GM21619 (cell line): ENCODE measurements at regions not wholly inside any gene's neighbourhood (a gene's known extent, or its start where the extent isn't known, plus 50 kb on each side); places are given as distances from the start of the nearest gene placed in this dataset.

ENCODE experiments used
- ATAC-seq: cut with Tn5 transposase; IDR thresholded peaks from one replicate; pipeline ENCODE4 v1.9.1; 2021; ENCODE audit not compliant: unreplicated experiment

DNA sequence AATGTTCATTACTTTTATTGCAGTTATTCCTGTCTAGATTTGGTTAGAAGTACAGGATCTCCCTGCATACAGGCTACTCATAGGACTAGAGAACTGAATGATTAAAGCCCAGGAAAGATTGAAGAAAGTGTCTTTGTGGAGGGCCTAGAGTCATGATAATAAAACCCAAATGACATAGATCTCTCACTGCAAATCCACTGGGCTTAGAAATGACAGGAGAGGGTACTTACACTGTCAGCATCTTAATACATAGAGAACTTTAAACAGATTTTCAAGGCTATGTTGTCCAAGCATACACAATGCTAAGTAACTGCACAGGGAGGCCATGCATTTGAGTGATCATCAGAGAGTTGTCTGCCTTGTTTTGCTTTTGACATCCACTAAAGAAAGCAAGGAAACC lies 383.8 kb upstream of the MAP3K7 start:
- no peak for ATAC-seq

DNA sequence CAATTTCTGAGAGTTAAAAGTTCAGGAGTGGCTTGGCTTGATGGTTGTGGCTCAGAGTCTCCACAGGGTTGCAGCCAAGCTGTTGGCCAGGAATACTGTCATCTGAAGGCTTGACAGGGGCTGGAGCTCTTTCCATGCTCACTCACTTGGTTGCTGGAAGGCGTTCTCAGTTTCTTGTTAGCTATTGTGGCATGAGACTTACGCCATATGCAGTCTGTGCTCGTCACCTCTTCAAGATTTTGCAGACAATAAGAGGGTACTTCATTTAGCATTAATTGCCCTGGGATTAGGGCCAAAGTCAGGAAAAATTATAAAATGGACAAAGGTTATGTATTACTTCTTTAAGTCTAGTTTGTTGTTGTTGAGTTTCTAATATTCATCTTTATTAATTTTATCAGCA lies 380.6 kb upstream of the MAP3K7 start:
- ATAC-seq, result no peak

DNA sequence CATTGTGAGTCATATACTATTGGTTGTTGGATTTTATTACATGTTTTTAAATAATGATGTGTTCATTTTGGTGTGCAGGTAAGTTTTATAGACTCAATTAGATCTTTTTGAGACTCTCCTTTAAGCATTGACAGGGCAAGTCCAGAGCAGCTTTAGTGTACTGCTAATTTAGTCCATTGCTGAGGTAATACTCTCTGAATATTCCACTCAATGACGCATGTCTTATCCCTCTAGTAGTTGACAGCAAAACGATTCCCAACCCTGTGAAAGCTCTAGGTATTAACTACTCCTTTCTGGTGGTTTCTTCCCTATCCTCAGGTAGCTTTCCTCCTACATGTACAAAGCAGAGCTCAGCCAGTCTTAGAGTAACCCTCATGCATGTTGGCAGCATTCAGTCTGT lies 373.5 kb upstream of the MAP3K7 start:
- no peak for ATAC-seq

DNA sequence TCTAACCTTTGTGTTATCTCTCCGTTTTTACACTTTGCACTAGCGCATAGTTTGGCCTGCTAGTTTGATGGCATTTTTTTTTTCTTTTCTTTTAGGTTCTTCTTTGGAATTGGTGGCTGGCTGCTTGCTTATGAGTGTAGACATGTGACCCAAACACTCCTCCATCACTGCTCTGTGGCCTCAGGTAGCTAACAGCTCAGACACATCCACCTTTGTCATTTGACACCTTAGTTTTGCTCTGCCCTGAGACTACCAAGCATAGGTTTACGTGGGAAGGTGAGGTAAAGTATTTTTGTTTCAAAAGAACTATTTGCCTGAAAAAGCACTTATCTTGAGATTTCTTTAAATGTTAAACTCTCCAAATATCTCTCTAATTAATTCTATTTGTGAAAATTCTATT lies 368.4 kb upstream of the MAP3K7 start:
- no peak for ATAC-seq

DNA sequence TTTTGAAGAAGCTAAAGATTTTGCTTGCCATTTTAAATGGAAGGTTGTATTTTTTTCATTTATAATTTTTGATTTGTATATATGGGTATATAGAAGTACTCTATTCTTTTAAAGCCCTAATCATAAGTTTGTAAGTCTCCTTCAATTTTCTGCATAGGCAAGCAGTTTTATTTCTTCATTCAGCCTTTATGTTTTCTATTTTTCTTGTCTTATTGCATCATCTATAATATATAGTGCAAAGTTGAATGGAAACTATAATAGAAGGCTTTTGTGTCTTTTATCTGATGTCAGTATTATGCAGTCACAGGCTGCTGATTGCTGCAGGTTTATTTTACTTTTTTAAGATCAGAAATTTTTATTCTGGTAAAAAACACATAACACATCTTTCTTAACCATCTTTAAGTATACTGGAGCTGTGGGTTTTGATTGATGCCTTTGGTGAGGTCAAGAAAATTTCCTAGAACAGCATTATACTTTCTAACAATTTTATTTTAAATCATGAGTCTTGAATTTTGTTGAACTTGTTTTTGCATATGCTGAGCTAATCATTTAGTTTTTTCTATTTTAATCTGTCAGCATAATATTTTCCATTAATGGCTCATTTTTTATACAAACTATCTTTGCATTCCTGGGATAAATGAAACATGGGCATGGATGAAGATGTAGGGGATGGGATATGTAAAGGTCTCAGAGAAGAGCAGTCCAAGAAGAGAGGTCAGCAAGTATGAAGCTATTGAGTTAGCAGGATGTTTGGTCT lies 366.7 kb upstream of the MAP3K7 start:
- no peak for ATAC-seq

DNA sequence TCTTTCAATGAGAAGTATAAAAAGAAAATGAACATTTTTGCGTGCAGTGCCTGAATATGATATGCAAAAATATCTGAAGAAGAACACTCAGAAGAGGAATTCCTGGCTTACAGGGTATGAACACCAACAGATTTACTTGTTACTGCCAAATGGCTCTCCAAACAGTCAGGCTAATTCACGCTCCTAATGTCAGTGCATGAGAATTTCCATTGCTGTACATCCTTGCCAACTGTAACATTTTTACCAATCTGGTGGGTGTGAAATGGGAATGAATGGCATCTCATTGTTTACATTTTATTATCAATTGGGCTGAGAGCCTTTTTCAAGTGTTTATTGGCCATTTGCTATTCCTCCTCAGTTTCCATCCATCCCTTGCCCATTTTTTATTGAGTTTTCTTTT lies 365.3 kb upstream of the MAP3K7 start:
- no peak for ATAC-seq

DNA sequence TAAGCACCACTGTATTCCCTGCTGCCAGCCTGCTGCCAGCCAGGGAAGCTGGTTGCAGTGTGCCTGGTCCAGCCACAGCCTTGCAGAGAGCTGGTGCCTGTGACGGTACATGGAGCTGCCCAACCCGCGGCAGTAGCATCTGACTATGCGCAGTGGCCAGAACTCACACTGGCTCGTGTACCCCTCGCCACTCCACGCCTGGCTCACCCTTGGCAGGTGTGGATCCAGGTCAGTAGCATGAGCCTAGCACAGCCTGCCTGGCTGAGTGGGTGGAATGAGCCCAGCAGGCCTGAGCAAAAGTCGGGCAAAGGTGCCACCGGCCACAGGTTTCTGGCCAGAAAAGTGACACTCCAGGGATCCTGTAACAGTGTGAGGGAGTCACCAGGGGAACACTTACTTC lies 361.7 kb upstream of the MAP3K7 start:
- ATAC-seq, result no peak

DNA sequence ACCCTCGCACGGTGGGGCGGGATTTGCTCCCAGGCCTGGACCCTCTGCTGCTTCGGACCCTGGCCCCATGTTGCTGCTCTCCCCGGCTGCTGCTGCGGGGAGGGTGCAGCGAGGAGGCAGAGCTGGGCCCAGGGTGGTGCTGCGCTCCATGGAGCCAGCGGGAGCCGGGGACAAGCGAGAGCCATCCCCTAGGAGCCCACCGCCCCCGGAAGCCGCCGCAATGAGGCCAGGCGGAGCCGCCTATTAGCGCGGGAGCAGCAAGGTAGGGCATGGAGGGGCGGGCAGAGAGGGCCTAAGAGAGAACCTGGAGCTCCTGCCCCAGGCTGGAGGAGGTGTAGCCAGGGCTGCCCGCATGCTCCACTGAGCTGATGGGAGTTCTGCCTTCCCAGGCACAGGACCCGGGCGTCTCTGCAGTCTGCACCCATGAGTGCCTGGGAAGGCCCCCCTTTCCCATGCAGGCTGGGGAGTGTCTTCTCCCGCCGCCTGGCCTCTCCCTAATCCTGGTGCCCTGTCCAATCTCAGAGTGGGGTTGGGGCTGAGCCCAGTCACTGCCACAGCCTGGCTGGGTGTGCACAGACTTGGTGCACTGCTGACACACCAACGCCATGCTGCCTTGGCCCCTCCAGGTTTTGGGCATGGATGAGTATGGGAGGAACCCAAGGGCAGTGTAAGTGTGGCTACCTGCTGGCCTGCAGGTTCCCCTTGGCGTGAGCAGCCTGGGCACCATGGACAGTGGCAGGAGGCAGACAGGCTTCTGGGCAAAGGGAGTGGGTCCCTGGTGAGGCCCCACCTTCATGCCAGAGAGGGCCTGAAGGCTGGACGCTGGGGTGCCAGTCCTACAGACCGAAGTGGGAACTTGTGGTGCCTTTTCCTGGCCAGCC lies 360.6 kb upstream of the MAP3K7 start:
- ATAC-seq, result no peak

DNA sequence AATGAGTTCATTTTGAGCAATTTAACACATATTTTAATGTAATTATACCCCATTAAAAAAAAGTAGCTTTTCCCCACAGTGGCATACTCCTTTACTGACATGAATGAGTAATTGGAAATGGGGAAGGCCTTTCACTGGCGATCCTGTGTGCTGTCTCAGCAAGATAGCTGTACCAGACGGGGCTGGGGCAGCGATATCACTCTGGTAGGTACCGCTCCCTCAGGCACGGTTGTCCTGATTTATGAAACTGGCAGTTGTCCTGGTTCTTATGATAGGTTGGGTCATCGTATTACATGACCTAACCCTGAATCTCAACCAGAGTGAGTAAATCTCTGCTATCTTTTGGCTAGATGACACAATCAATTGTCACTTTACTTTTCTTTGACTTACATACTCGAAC lies 355.0 kb upstream of the MAP3K7 start:
- no peak for ATAC-seq

DNA sequence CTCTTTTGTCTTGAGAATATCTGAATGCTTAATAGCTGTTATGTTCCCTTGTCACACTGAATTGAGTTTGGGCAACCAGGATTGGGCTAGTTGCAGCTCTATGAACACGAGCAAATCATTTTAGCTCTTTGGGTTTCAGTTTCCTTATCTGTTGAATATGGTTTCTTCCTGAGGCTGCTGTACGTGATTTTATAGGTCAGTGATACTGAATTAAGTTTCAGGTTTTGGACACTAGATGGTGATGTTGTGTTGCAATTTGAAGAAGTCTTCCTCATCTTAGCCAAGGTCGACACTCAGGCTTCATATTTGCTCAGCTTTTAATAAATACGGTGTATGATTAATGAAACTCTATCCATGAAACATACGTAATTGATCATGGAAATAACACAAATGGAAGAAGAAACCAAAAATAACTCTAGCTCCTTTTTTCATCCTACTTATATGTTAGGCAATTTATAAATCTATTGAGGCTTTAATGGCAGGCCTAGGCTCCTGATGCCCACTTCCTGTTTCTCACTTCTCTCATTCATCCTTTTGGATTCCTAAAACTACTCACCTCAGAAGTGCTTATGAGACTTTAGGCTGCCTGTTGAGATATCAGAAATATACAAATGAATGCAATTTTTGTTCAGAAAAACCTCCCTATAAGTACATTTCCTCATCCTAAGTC lies 354.1 kb upstream of the MAP3K7 start:
- peak; percentile 96 for ATAC-seq

DNA sequence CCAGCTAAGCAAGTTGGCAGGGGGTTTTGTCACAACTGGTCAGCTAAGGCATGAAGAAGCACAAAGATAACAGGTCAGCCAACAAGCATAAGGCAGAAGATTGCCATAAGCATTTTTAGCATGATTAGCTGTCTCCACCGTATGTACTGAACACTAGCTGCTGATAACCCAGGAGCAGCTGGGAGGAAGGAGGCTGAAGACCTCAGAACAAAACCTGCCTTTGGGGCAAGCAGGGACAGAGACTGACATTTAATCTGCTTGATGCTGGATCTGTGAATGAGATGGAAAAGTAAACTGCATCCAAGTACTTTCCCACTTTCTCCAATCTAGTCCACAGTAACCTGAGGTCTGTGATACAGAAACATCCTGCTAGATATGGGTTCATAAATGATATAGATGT lies 353.0 kb upstream of the MAP3K7 start:
- no peak for ATAC-seq

DNA sequence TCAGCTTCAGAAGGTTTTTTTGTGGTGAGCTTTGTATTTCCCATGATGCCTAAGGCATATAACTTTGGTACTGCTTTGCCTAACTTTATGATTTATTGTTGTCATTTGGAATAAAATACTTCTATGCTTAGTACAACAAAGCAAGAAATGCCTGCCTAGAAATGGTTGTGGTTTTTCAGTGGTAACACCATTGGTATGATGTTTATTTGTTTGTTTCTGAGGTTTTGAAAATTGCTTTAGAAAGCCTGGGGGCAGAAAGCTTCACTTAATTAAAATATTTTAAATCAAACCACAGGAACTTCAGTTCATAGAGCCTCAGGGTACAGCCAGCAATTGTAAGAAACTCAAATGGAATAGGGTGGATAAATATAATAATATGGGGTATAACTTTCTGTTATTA lies 351.2 kb upstream of the MAP3K7 start:
- ATAC-seq, result no peak

DNA sequence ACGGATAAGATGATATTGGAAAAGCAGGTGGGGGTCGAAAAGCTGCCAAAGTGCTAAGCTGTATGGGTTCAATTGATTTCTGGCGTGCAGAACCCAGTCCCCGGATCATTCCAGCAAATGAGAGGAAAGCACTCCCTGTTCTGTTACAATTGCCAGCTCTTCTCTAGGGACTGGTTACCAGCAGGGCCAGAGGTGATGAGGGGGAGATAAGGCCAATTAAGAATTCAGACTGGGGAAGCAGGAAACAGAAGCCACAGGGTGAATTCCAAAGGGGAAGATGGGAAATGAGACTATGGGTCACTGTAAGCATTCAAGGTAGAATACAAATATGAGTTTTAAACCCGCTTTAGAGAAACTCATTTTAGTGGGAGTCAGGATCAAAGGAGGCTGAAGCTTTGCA lies 349.4 kb upstream of the MAP3K7 start:
- ATAC-seq, result no peak

DNA sequence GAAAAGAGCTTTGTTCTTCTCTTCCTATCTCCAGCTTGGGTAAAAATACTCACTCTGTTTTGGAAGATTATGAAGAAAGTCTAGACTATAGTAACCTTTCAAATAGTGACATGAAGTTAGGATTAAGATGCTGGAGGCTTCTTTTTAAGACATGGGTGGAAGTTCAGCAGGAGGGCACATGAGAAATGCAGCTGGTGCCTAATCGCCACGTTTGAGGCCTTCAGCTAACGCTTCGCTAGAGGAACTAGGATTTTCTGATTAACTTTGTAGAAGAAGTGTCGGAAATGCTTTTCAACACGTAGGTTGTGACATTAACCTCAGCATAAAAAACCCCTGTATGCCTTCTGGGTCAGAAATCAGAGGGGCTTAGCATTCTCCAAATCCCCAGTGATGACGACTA lies 348.1 kb upstream of the MAP3K7 start:
- ATAC-seq, result no peak

DNA sequence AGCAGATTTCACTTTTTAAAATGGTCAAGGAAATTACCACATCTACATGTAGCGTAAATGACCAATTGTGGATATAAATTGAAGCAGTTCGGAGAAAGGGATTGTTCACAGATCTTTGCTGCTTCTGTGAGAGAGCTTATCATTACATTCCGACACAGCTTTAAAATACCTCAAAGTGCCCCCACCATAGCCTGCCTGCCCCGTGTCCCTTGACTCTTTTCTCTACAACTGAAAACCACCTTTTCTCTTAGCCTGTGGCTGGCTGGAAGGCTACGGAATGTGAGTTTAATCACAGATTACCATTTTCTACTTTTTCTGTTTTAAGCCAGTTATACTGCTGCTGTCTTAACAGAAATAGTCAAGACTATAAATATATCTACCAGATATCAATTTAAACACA lies 347.2 kb upstream of the MAP3K7 start:
- ATAC-seq, result no peak

DNA sequence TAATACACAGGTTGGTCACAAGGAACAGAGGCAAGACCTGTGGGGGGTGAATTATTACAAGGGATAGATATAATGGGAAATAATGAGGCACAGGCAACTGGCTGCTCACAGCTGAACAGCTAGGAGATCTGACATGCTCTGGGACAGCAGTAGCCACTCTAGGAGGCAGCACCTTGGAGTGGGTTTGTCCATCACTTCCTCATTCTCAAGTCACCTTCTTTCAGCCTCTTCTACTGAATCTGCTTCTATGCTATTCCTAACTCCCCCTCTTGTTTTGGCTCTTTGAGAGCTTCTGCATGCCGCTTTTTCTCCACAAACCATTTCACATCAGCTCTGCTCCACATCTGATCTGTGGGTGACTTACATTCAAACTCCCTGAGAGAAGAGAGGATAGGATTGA lies 345.5 kb upstream of the MAP3K7 start:
- ATAC-seq, result no peak

DNA sequence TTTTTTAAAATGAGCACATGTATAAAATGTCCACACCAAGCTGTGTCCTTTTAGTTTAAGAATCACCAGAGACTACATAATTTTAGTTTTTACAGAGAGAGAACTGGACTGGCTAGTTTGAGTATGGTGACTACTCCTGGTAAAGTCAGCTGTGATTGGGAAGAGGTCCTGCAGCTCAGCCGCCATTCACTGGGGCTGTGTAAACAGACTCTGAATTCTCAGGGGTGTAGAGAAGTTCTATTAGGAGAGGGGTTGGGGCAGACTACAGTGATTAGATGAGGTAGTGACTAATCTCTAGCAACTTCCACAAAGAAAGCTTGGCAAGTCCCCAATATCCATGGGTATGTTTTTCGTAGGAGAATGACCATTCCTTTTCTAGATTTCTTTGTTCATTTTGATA lies 341.2 kb upstream of the MAP3K7 start:
- ATAC-seq, result no peak

DNA sequence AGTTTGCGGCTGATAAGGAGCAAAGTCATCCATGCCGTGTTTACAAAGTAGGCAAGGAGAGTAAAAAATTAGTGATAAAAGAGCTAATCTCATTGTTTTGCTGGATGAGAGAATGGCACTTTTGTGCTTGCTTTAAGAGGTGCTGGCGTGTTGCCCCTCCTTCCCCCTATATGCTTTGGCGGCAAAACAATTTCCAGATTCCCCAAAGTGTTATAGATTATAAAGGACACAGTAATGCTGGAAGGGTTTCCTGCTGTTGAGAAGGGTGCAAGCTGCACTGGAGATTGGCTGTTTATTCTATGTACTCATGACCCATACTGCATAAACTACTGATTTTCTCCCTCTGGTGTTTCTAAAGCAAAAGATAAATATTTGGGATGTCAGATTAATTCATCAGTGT lies 338.9 kb upstream of the MAP3K7 start:
- no peak for ATAC-seq

DNA sequence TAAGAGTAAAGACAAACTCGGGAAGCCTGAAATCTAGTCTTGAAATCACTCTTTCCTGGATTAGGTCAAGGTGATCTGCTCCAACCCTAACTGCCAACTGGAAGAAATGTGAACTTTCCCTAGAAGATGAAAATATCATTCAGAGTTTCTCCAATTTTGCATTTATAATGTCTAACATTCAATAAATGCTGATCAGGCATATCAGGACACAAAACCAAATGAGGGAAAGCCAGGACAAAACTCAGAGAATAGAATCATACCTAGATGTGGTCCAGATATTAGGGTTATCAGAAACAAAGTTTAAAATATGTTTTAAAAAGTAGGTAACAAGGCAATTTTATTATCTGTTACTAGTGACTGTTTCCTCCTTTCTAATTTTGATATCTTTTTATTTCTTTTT lies 335.5 kb upstream of the MAP3K7 start:
- ATAC-seq, result no peak

DNA sequence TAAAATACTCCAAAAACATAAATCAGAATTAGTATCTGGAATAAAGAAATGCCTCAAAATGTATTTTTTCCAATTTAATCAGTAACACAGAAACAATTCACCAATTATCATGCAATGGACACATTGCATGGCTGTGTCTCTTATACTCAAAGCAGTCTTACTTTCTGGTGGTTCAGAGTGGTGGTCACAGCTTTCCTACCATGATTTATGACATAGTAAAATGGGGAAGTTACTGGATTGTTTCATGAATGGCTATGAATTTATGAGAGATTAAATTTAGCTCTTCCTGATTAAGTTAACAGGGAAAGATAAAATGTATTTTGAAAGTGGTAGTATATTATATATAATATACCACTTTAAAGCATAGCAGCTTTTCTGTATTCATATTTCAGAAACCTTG lies 331.5 kb upstream of the MAP3K7 start:
- ATAC-seq, result no peak

DNA sequence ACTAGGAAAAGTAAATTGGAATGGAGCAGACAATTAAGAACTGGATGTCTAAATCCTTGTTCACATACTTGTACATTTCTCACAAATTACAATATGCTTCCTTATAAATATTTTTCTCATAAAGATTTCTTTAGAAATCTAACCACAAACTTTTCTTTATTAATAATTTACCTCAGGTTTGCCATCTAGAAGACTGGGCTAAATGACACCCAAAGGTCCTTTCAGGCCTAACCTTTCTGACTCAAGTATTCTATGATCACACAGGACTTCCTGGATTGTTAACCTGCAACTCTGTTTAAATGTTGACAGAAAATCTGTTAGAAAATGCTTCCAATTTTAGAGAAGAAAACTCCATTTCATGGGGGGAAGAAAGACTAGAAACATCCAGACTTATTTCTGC lies 330.5 kb upstream of the MAP3K7 start:
- no peak for ATAC-seq

DNA sequence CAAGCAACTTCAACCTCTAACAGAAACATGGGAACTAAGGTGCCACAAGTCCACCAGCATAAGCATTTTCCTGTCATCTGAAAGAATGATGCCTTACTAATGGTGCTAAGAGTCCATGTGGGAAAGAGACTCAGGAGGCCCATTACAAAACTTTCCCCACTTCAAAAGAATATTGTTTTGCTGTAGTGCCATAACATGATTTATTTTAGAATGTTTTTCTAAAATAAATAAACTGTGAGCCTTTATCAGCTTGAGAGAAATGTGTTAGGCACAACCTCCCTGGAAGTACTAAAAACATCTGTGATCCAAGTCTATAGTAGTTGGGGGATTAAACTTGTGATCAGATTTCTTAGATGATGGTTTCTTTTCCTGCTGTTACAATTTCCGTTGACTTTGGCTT lies 330.1 kb upstream of the MAP3K7 start:
- no peak for ATAC-seq
